Panc1 (cell line): ENCODE measurements at regions not wholly inside any gene's neighbourhood (a gene's known extent, or its start where the extent isn't known, plus 50 kb on each side); places are given as distances from the start of the nearest gene placed in this dataset.

Source experiments
- POLR2AphosphoS5 ChIP-seq: IDR thresholded peaks from 2 replicates; pipeline ENCODE4 v1.6.1; 2012; ENCODE audit warnings: mild to moderate bottlenecking, low read depth, low read length, moderate library complexity
- REST ChIP-seq, 2 experiments: IDR thresholded peaks; 2 replicates each; pipeline ENCODE4 v1.6.1; 2011 to 2012; ENCODE audit warnings: low read depth in 2 of 2, control low read depth in 1 of 2, low read length in 1 of 2, mild to moderate bottlenecking in 1 of 2, moderate library complexity in 1 of 2; ENCODE audit not compliant: insufficient read depth in 1 of 2
- SIN3A ChIP-seq: IDR thresholded peaks from 2 replicates; pipeline ENCODE4 v1.6.1; 2012; ENCODE audit warnings: low read depth, mild to moderate bottlenecking, low read length, moderate library complexity, borderline replicate concordance; ENCODE audit not compliant: insufficient read depth
- TCF7L2 ChIP-seq: IDR thresholded peaks from 2 replicates; pipeline ENCODE4 v1.6.1; 2011; ENCODE audit warnings: mild to moderate bottlenecking, low read depth, low read length, inconsistent platforms
- TF ChIP-seq, protein P1 (sequence below): fragments of 450-650 bp; IDR thresholded peaks from 2 replicates; pipeline ENCODE4 v1.5.1; 2017; ENCODE audit warnings: mild to moderate bottlenecking

- TF ChIP-seq, protein P1, sequence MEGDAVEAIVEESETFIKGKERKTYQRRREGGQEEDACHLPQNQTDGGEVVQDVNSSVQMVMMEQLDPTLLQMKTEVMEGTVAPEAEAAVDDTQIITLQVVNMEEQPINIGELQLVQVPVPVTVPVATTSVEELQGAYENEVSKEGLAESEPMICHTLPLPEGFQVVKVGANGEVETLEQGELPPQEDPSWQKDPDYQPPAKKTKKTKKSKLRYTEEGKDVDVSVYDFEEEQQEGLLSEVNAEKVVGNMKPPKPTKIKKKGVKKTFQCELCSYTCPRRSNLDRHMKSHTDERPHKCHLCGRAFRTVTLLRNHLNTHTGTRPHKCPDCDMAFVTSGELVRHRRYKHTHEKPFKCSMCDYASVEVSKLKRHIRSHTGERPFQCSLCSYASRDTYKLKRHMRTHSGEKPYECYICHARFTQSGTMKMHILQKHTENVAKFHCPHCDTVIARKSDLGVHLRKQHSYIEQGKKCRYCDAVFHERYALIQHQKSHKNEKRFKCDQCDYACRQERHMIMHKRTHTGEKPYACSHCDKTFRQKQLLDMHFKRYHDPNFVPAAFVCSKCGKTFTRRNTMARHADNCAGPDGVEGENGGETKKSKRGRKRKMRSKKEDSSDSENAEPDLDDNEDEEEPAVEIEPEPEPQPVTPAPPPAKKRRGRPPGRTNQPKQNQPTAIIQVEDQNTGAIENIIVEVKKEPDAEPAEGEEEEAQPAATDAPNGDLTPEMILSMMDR: no peak
- TF ChIP-seq POLR2AphosphoS5: no peak
- no peak for TF ChIP-seq REST (IDR thresholded peaks at IDR 0.05; ENCODE audit: insufficient read depth in 1 of 2, low read depth in 2 of 2, low read length in 1 of 2)
- TF ChIP-seq SIN3A: no peak
- TF ChIP-seq TCF7L2: no peak
Measured at GRCh38 chr21:41631564-41632461, 123.9 kb upstream of the TMPRSS2 start.
